ENCODE measurements at regions not wholly inside any gene's neighbourhood (a gene's known extent, or its start where the extent isn't known, plus 50 kb on each side); places are given as distances from the start of the nearest gene placed in this dataset.
"Not testable (repeated sequence)": the region's sequence is repeated elsewhere in the genome, so short reads cannot be mapped to it uniquely, and the experiment has no call there.

DNA sequence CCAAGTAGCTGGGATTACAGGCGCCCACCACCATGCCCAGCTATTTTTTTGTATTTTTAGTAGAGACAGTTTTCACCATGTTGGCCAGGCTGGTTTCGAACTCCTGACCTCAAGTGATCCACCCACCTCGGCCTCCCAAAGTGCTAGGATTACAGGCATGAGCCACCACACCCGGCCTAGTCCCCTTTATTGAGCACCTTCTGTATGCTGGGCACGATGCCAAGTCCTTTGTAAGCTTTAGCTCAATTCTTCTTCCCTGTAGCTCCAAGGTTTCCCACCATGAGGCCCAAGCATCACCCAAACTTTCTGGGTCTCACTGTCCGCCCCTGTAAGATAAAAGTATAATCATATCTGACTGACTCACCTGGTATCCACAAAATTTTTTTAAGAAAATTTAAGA lies 196.6 kb upstream of the LINGO1 start:
- DNase-seq (ENCODE audit: low spot score in 2 of 2); ATAC-seq (ENCODE audit: low read depth); H3K9me3 Mint-ChIP-seq; H3K27me3 Mint-ChIP-seq; H3K4me1 Mint-ChIP-seq; H3K36me3 Mint-ChIP-seq; H3K27ac Mint-ChIP-seq; H3K4me3 Mint-ChIP-seq: not testable (repeated sequence)

DNA sequence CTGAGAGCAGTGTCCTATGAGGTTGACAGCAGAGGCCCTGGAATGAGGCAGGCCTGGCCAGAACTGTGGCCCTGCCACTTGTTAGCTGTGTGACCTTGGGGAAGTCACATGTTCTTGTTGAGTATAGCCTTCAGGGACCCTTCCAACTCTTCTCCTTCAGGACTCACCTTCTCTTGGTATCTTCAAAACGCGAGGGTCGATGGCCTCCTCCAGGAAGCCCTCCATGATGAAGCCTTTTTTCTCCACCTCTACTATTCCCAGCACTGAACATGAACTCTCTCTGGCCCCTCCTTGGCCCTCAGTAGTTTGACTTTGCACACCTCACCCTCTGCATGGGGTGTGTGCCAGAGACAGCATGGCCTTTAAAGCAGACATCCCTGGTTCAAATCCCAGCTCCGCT lies 195.1 kb upstream of the LINGO1 start:
- Mint-ChIP-seq H3K4me1 (no peaks in the 10 kb centered on the region), H3K9me3 (no peaks in the 10 kb centered on the region)

DNA sequence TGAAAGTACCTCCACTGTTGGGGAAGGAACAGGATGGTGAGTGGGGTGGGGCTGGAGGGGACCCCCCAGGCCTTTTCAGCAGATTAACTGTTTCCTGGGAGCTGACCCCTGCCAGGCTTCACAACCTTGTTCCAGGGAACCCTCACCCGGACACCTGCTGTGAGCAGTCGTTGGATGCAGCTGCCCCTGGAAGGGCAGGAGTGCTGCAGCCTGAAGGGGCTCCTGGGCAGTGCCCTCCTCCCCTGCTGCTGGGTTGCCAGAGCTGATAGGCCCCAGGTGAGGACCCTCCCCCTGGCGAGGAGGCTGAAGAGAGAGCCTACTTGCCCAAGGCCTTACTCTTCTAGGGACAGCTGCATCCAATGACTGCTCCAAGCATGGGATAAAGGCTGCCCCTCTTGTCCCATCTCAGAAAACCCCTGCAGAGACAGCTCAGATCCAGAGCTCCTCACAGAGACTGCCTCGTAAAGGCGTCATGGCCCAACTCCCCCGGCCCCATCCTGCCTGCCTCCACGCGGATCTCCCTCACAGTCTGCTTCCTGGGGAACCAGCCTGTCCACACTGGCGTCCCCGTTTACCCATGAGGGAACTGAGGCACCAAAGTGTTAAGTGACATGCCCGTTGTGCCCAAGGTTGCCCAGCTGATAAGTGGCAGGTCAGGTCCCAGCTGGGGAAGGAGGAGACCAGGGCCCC lies 193.4 kb upstream of the LINGO1 start:
- Mint-ChIP-seq H3K4me1 (peaks cover under 1% of the 10 kb centered on the region), H3K27ac (no peak overlapping the region), H3K9me3 (no peaks in the 10 kb centered on the region), H3K27me3 (peaks cover 20% of the 10 kb centered on the region), H3K36me3 (no peaks in the 10 kb centered on the region), H3K4me3 (no peak overlapping the region)
- no peak for ATAC-seq (ENCODE audit: low read depth)
- no peak for DNase-seq (ENCODE audit: low spot score in 2 of 2)

More for the DNA sequence above, 195.1 kb upstream of the LINGO1 start:
- Mint-ChIP-seq H3K4me3 (no peak overlapping the region), H3K27ac (no peak overlapping the region), H3K27me3 (peaks cover 15% of the 10 kb centered on the region), H3K36me3 (no peaks in the 10 kb centered on the region)
- DNase-seq (ENCODE audit: low spot score in 2 of 2) (no peak), ATAC-seq (ENCODE audit: low read depth) (no peak)

DNA sequence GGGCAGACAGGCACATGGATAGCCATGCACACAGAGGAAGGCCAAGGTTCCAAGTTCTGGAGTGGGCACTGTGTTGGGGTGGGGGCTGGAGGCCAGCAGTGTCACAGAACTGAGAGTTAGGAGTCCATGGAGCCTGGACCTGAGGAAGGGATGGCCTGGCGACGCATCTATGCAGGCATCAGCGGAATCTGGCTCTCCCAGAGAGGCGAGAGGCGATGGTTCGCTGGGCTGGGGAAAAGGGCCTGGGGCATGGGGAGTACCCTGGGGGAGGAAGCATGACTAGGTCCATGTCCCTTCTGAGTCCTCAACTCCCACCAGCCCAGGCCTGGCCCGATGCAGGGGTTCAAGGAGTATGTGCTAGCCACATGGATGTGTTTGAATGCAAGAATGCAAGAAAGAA lies 192.8 kb upstream of the LINGO1 start:
- Mint-ChIP-seq H3K4me3 (no peak overlapping the region), H3K9me3 (no peaks in the 10 kb centered on the region), H3K27ac (no peak overlapping the region), H3K27me3 (peaks cover 25% of the 10 kb centered on the region), H3K4me1 (peaks cover 3% of the 10 kb centered on the region), H3K36me3 (no peaks in the 10 kb centered on the region)
- DNase-seq (ENCODE audit: low spot score in 2 of 2) (no peak), ATAC-seq (ENCODE audit: low read depth) (no peak)

DNA sequence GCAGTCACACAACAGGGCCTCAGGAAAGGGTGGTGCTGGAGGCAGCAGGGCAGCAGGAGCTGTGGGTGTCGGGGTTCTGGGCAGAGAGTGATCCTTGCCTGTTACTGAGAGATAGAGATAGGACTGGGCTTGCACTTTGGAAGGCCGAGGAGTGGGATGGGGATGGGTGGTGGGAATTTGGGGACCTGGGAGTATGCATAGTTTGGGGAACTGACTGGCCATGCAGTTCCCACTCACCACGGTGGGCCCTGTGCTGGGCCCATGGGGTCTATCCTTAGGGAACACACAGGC lies 192.5 kb upstream of the LINGO1 start:
- no peak overlapping the region for H3K4me3 Mint-ChIP-seq
- H3K4me1 Mint-ChIP-seq, result peaks cover 3% of the 10 kb centered on the region
- H3K36me3 Mint-ChIP-seq, result no peaks in the 10 kb centered on the region
- H3K27me3 Mint-ChIP-seq, result peaks cover 26% of the 10 kb centered on the region
- no peaks in the 10 kb centered on the region for H3K9me3 Mint-ChIP-seq
- ATAC-seq (ENCODE audit: low read depth), result no peak
- DNase-seq (ENCODE audit: low spot score in 2 of 2), result no peak
- no peak overlapping the region for H3K27ac Mint-ChIP-seq

DNA sequence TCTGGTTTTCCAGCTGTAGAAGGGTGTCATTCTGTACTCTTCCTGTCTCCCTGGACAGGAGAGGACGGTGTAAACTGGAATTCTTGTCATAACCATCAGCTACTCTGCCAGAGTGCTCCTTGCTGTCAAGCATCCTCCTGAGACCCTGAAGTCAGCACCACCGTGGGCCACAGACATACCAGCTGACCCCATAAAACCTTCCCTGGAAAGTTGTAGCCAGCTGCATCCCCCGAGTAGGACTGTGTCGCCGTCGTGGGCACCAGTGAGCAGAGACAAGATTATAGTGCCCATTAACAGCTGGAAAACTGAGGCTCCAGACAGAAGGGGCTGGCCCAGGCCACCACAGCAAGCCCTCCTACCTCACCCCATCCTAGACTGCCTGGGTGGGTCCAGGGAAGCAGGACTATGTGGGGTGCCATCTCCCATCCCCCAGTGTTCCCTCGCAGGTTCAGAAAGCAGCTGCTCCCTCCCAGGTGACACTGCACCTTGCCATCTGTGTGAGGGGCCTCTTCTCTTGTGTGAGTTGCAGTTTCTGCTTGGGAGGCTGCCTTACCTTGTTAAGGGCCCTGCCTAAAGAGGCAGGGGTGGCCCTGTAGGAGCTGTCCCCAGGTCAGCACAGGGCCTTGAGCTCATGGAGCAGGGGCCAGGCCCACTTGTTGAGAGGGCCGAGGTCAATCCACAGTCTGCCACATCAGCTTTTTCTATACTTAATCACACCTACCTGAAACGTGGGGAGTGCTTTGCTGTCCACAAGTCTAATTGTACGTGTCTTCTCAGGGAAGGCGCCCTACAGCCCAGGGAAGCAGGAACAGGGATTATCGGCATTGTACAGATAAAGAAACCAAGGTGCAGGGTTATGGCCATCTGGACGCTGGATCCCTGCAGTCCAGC lies 191.9 kb upstream of the LINGO1 start:
- no peak for ATAC-seq (ENCODE audit: low read depth)

DNA sequence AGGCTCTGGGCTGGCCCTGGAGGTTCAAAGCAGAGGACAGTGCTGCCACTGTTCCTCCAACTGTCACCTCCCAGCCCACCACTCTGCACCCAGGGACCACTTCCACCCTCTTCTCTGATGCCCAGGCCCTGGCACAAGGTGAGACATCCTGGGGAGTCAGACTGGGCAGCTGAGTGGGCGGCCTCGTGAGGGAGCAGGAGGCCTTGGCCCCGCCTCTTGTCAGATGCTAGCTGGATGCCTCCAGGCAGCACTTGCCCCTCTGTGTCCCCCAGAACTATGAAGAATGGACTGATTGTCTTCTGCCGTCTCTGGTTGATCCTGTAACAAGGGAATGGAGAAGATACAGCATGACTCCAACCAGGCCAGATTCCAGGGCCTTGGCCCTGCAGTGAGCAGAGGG lies 191.0 kb upstream of the LINGO1 start:
- Mint-ChIP-seq H3K27ac (no peak overlapping the region), H3K36me3 (no peaks in the 10 kb centered on the region), H3K27me3 (peaks cover 23% of the 10 kb centered on the region), H3K4me1 (peaks cover 3% of the 10 kb centered on the region), H3K9me3 (no peaks in the 10 kb centered on the region), H3K4me3 (no peak overlapping the region)
- DNase-seq (ENCODE audit: low spot score in 2 of 2) (no peak), ATAC-seq (ENCODE audit: low read depth) (no peak)

More for the DNA sequence above, 191.9 kb upstream of the LINGO1 start:
- peaks cover 23% of the 10 kb centered on the region for H3K27me3 Mint-ChIP-seq
- no peaks in the 10 kb centered on the region for H3K9me3 Mint-ChIP-seq
- H3K4me3 Mint-ChIP-seq, result no peak overlapping the region
- H3K36me3 Mint-ChIP-seq, result no peaks in the 10 kb centered on the region
- no peak overlapping the region for H3K27ac Mint-ChIP-seq
- DNase-seq (ENCODE audit: low spot score in 2 of 2), result no peak
- H3K4me1 Mint-ChIP-seq, result peaks cover 3% of the 10 kb centered on the region

DNA sequence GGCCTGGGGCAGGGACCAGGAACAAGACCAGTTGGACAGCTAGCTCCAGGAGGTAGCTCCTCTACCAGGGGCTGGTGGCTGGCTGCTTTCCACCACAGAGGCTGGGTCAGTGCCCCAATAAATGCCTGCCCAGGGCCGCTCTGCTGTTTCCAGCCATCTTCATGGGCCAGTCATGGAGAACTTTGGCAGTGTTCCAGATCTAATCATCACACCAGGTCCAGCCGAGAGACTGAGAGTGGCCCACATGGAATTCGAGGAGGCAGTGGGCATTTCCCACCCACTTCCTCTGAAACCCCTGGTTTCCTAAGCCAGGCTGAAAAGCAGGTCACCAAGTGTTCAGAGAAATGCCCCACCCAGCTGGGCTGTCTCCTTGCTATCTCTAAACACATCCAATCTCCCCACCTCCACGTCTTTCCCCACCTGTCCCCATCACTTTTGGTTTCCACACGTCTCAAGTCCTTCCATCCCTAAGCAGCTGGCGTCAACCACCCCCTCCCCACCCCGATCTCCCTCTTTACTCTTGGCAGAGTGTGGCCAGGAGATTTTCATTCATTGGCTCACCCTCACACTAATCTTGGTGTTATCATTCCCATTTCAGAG lies 190.0 kb upstream of the LINGO1 start:
- no peaks in the 10 kb centered on the region for H3K36me3 Mint-ChIP-seq
- H3K27me3 Mint-ChIP-seq, result peaks cover 25% of the 10 kb centered on the region
- peaks cover 3% of the 10 kb centered on the region for H3K4me1 Mint-ChIP-seq
- no peak overlapping the region for H3K27ac Mint-ChIP-seq
- no peak for ATAC-seq (ENCODE audit: low read depth)
- H3K9me3 Mint-ChIP-seq, result no peaks in the 10 kb centered on the region
- H3K4me3 Mint-ChIP-seq, result no peak overlapping the region
- DNase-seq (ENCODE audit: low spot score in 2 of 2), result no peak

DNA sequence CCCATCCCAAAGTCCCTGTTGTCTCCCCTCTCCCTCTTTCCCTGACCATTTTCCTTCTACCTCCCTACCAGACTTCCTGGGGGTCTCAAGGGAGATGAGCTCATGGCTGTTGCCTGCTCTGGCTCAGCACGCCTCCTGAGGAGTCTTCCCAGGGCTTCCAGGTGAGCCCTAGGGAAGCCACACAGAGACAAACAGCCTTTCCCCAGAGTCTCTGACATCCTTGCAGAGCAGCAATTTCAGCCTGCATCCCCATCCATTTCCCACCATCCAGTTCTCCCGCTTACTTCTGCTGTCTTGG lies 189.2 kb upstream of the LINGO1 start:
- peaks cover 3% of the 10 kb centered on the region for H3K4me1 Mint-ChIP-seq
- peaks cover 27% of the 10 kb centered on the region for H3K27me3 Mint-ChIP-seq
- no peak overlapping the region for H3K4me3 Mint-ChIP-seq

DNA sequence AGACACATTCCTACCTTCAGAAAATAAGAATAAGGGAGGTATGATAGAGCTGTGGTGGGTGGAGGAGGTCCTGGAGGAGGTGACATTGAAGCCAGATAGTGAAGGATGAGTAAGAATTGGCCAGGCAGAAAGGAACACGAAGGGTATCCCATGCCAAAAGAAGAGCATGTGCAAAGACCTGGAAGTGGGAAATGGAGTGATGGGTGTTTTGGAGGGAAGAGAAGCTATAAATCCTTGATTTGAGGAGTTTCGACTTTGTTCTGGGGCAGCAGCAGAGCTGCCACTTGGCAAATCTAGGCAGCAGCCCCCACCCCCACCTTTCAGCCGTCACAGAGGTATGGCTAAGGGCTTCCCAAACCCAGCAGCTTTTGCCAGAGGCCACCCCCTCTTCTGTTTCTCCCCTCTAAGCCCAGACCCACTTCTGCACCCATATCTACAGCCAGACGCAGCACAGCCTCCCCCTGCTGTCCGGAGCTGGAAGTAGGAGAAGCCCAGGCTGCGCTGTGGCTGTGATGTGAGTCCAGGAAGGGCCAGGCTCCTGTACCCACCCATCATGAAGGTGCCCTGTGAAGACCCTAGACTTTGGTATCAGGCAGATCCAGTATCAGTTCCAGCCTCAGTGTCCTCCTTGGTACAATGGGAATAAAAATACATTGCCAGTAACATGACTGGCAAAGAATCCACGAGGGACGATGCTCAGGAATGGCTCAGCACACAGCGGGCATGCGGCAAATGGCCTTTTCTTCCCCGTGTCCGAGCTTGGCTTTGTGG lies 188.7 kb upstream of the LINGO1 start:
- H3K27ac Mint-ChIP-seq, result no peak overlapping the region
- DNase-seq (ENCODE audit: low spot score in 2 of 2) (no peak), ATAC-seq (ENCODE audit: low read depth) (peak; percentile 59)
- no peaks in the 10 kb centered on the region for H3K36me3 Mint-ChIP-seq
- no peaks in the 10 kb centered on the region for H3K9me3 Mint-ChIP-seq
- peaks cover 3% of the 10 kb centered on the region for H3K4me1 Mint-ChIP-seq
- no peak overlapping the region for H3K4me3 Mint-ChIP-seq
- H3K27me3 Mint-ChIP-seq, result peaks cover 30% of the 10 kb centered on the region

More for the DNA sequence above, 189.2 kb upstream of the LINGO1 start:
- no peak for DNase-seq (ENCODE audit: low spot score in 2 of 2)
- no peak for ATAC-seq (ENCODE audit: low read depth)
- H3K36me3 Mint-ChIP-seq, result no peaks in the 10 kb centered on the region
- no peaks in the 10 kb centered on the region for H3K9me3 Mint-ChIP-seq
- H3K27ac Mint-ChIP-seq, result no peak overlapping the region

DNA sequence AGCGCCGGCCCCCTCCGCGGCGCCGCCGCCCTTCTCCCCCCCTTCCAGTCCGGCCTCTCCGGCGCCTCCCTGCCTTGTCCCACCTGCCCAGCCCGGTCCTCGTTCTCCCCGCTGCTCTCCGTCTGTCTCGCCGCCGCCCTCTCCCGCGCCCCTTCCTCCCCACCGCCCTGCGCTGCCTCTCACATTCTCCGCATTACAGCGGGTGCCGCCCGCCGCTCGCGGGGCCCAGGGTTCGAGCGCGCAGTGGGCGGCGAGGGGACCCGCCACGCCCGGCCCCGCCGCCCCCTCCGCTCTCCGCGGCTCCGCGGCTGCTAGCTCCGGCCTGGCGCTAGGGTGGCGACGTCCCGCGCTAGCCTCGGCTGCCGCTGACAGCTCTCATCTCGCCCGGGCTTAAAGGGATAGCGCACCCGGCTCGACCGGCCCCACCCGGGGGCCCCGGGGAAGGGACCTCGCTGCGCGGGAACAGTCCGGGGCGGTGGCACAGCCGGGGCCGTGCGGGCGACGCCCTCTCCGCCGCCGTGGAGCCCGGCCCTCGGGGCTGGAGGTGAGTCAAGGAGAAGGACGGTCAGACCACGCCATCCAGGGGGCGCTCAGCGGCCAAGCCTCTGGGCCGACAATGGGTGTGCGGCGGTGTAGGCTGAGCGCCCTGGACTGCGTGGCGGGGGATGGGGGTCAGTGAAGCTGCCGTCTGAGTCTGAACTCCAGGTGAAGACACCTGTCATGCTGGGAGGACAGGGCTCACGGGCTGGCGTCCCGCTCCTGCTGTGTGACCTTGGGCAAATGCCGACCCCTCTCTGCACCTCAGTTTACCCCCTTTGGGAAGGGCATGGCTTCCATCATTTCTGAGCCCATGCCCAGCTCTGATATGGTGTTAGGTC lies 187.4 kb upstream of the LINGO1 start:
- Mint-ChIP-seq H3K4me3 (peak overlapping the region; percentile 48), H3K27ac (no peak overlapping the region), H3K4me1 (peaks cover 3% of the 10 kb centered on the region), H3K9me3 (no peaks in the 10 kb centered on the region), H3K27me3 (peaks cover 37% of the 10 kb centered on the region), H3K36me3 (no peaks in the 10 kb centered on the region)
- DNase-seq (ENCODE audit: low spot score in 2 of 2) (no peak), ATAC-seq (ENCODE audit: low read depth) (no peak)

DNA sequence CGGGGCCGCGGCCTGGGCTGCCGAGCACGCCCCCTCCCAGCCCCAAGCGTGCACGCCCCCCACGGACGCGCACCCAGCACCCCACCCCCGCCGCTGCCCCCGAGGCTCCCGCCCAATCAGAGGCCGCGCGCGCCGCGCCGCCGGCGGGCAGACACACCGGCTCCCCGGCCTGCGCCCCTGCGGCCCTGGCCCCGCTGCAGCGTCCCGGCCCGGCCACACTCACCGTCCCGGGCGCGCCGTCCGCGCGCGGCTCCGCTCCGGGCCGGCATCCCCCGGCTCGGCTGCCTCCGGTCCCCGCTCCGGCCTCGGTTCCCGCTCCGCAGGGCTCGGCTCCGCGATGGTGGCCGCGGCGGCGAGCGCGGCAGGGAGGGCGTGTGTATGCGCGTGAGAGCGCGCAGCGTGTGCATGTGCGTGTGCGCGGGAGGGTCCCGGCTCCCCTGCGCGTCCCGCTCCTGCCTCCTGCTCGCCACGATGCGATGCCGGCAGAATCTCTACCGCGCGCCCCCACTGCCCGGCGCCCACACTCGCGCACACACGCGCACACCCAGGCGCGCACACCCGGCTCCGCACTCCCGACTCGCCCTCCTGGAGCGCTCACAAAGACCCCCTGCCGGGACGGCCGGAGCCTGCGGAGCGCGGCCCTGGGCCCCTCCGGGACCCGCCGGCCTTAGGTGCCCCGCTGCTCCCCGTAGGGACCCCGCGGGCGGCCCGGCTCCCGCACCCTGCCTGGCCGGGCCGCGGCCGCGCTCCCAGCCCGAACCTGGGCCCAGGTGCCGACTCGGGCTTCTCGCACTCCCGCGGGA lies 186.5 kb upstream of the LINGO1 start:
- H3K27me3 Mint-ChIP-seq, result peaks cover 33% of the 10 kb centered on the region
- H3K36me3 Mint-ChIP-seq, result no peaks in the 10 kb centered on the region
- ATAC-seq (ENCODE audit: low read depth) (no peak), DNase-seq (ENCODE audit: low spot score in 2 of 2) (no peak)
- H3K9me3 Mint-ChIP-seq, result no peaks in the 10 kb centered on the region
- H3K4me1 Mint-ChIP-seq, result peaks cover 3% of the 10 kb centered on the region
- no peak overlapping the region for H3K27ac Mint-ChIP-seq
- peak overlapping the region; percentile 46 for H3K4me3 Mint-ChIP-seq
